ENCODE measurements at regions not wholly inside any gene's neighbourhood (a gene's known extent, or its start where the extent isn't known, plus 50 kb on each side); places are given as distances from the start of the nearest gene placed in this dataset.
"Not testable (repeated sequence)": the region's sequence is repeated elsewhere in the genome, so short reads cannot be mapped to it uniquely, and the experiment has no call there.

- DNase-seq (ENCODE audit: low read depth in 3 of 3): no peak
These were observed 726.7 kb downstream of the GRXCR1 start for GRCh38 chr4:43619219-43619618.

- not testable (repeated sequence) for DNase-seq (ENCODE audit: low read depth in 3 of 3)
These were observed 745.4 kb downstream of the GRXCR1 start for GRCh38 chr4:43637893-43638292.

- DNase-seq (ENCODE audit: low read depth in 3 of 3): no peak
These were observed 759.5 kb downstream of the GRXCR1 start for GRCh38 chr4:43651991-43652390.

GRCh38 chr4:43659547-43659946 is 767.0 kb downstream of the GRXCR1 start:
- DNase-seq (ENCODE audit: low read depth in 3 of 3): not testable (repeated sequence)

- not testable (repeated sequence) for DNase-seq (ENCODE audit: low read depth in 3 of 3)
These were observed 776.2 kb downstream of the KCTD8 start for GRCh38 chr4:43672265-43672885.

- DNase-seq (ENCODE audit: low read depth in 3 of 3): no peak
These were observed 768.2 kb downstream of the KCTD8 start for GRCh38 chr4:43680421-43680820.

GRCh38 chr4:43682551-43682950 is 766.1 kb downstream of the KCTD8 start:
- no peak for DNase-seq (ENCODE audit: low read depth in 3 of 3)

- no peak for DNase-seq (ENCODE audit: low read depth in 3 of 3)
These were observed 758.5 kb downstream of the KCTD8 start for GRCh38 chr4:43690116-43690515.

GRCh38 chr4:43693876-43694275 is 754.7 kb downstream of the KCTD8 start:
- DNase-seq (ENCODE audit: low read depth in 3 of 3): no peak

- no peak for DNase-seq (ENCODE audit: low read depth in 3 of 3)
These were observed 739.2 kb downstream of the KCTD8 start for GRCh38 chr4:43709443-43709842.

GRCh38 chr4:43716721-43717395 is 731.8 kb downstream of the KCTD8 start:
- no peak for DNase-seq (ENCODE audit: low read depth in 3 of 3)

- DNase-seq (ENCODE audit: low read depth in 3 of 3): no peak
These were observed 730.2 kb downstream of the KCTD8 start for GRCh38 chr4:43718369-43718768.

- no peak for DNase-seq (ENCODE audit: low read depth in 3 of 3)
These were observed 715.7 kb downstream of the KCTD8 start for GRCh38 chr4:43732829-43733426.

- DNase-seq (ENCODE audit: low read depth in 3 of 3): no peak
These were observed 706.5 kb downstream of the KCTD8 start for GRCh38 chr4:43742083-43742482.

GRCh38 chr4:43754566-43754965 is 694.0 kb downstream of the KCTD8 start:
- DNase-seq (ENCODE audit: low read depth in 3 of 3): no peak

GRCh38 chr4:43757147-43757546 is 691.5 kb downstream of the KCTD8 start:
- no peak for DNase-seq (ENCODE audit: low read depth in 3 of 3)

GRCh38 chr4:43758836-43759235 is 689.8 kb downstream of the KCTD8 start:
- DNase-seq (ENCODE audit: low read depth in 3 of 3): no peak

GRCh38 chr4:43763029-43763610 is 685.5 kb downstream of the KCTD8 start:
- no peak for DNase-seq (ENCODE audit: low read depth in 3 of 3)

GRCh38 chr4:43765514-43765913 is 683.1 kb downstream of the KCTD8 start:
- DNase-seq (ENCODE audit: low read depth in 3 of 3): no peak

- no peak for DNase-seq (ENCODE audit: low read depth in 3 of 3)
These were observed 682.0 kb downstream of the KCTD8 start for GRCh38 chr4:43766648-43767047.

GRCh38 chr4:43776371-43776770 is 672.2 kb downstream of the KCTD8 start:
- DNase-seq (ENCODE audit: low read depth in 3 of 3): no peak

GRCh38 chr4:43778187-43778915 is 670.3 kb downstream of the KCTD8 start:
- DNase-seq (ENCODE audit: low read depth in 3 of 3): no peak
